H9 (cell line): ENCODE measurements at regions not wholly inside any gene's neighbourhood (a gene's known extent, or its start where the extent isn't known, plus 50 kb on each side); places are given as distances from the start of the nearest gene placed in this dataset.

Source experiments
- DNase-seq: peaks from one replicate; pipeline ENCODE4 v3.0.0-alpha.2; 2017
- H2AFZ ChIP-seq: one replicate; pipeline ENCODE4 v1.6.1; 2013; ENCODE audit warnings: mild to moderate bottlenecking, low read length, control low read depth, moderate library complexity
- H2AK5ac ChIP-seq: 2 replicates; pipeline ENCODE4 v1.6.1; 2013; ENCODE audit warnings: low read length, control low read depth, mixed read lengths; ENCODE audit not compliant: insufficient read length
- H2BK120ac ChIP-seq: one replicate; pipeline ENCODE4 v1.6.1; 2013; ENCODE audit warnings: low read depth, mild to moderate bottlenecking, low read length, control low read depth, inconsistent platforms; ENCODE audit not compliant: poor library complexity, severe bottlenecking
- H2BK12ac ChIP-seq: 2 replicates; pipeline ENCODE4 v1.6.1; 2013; ENCODE audit warnings: low read length, control low read depth, mixed read lengths, low read depth; ENCODE audit not compliant: insufficient read length
- H2BK15ac ChIP-seq: 2 replicates; pipeline ENCODE4 v1.6.1; 2013; ENCODE audit warnings: low read depth, low read length, control low read depth
- H2BK20ac ChIP-seq: one replicate; pipeline ENCODE4 v1.6.1; 2013; ENCODE audit warnings: low read depth, mild to moderate bottlenecking, low read length, control low read depth, inconsistent platforms; ENCODE audit not compliant: poor library complexity, severe bottlenecking
- H2BK5ac ChIP-seq: 2 replicates; pipeline ENCODE4 v1.6.1; 2013; ENCODE audit warnings: low read length, control low read depth, mixed read lengths; ENCODE audit not compliant: insufficient read length
- H3K14ac ChIP-seq: 2 replicates; pipeline ENCODE4 v1.6.1; 2013; ENCODE audit warnings: low read length, control low read depth; ENCODE audit not compliant: insufficient read depth
- H3K18ac ChIP-seq: 2 replicates; pipeline ENCODE4 v1.6.1; 2013; ENCODE audit warnings: low read depth, mild to moderate bottlenecking, mixed read lengths, low read length, control low read depth; ENCODE audit not compliant: insufficient read length
- H3K23ac ChIP-seq: 2 replicates; pipeline ENCODE4 v1.6.1; 2013; ENCODE audit warnings: low read length, control low read depth, mixed read lengths, low read depth; ENCODE audit not compliant: insufficient read length
- H3K23me2 ChIP-seq: 2 replicates; pipeline ENCODE4 v1.6.1; 2013; ENCODE audit warnings: low read depth, mild to moderate bottlenecking, mixed read lengths, low read length, control low read depth; ENCODE audit not compliant: insufficient read length, poor library complexity, severe bottlenecking
- H3K27ac ChIP-seq: 2 replicates; pipeline ENCODE4 v1.5.1; 2013; ENCODE audit warnings: low read length, control low read depth, mixed read lengths, low read depth; ENCODE audit not compliant: insufficient read length
- H3K27me3 ChIP-seq: 2 replicates; pipeline ENCODE4 v1.6.1; 2013; ENCODE audit warnings: low read length, control low read depth, inconsistent platforms; ENCODE audit not compliant: insufficient read depth
- H3K4ac ChIP-seq: 2 replicates; pipeline ENCODE4 v1.6.1; 2013; ENCODE audit warnings: low read depth, mild to moderate bottlenecking, control low read depth, inconsistent platforms, low read length, moderate library complexity
- H3K4me1 ChIP-seq: 2 replicates; pipeline ENCODE4 v1.6.1; 2013; ENCODE audit warnings: low read length, control low read depth, inconsistent platforms; ENCODE audit not compliant: insufficient read depth
- H3K4me2 ChIP-seq: 2 replicates; pipeline ENCODE4 v1.6.1; 2013; ENCODE audit warnings: low read length, control low read depth, mixed read lengths; ENCODE audit not compliant: insufficient read length, insufficient read depth
- H3K56ac ChIP-seq: 2 replicates; pipeline ENCODE4 v1.6.1; 2013; ENCODE audit warnings: low read depth, mild to moderate bottlenecking, mixed read lengths, low read length, control low read depth; ENCODE audit not compliant: insufficient read length
- H3K79me1 ChIP-seq: 2 replicates; pipeline ENCODE4 v1.6.1; 2013; ENCODE audit warnings: low read depth, mild to moderate bottlenecking, moderate library complexity, low read length, control low read depth, inconsistent platforms; ENCODE audit not compliant: insufficient read depth, poor library complexity, severe bottlenecking
- H3K79me2 ChIP-seq: 2 replicates; pipeline ENCODE4 v1.6.1; 2013; ENCODE audit warnings: low read length, control low read depth, inconsistent platforms; ENCODE audit not compliant: insufficient read depth
- H3K9ac ChIP-seq: 2 replicates; pipeline ENCODE4 v1.6.1; 2013; ENCODE audit warnings: low read length, control low read depth, mixed read lengths; ENCODE audit not compliant: insufficient read length; ENCODE audit errors: extremely low read depth
- H3K9me3 ChIP-seq: one replicate; pipeline ENCODE4 v1.6.1; 2013; ENCODE audit warnings: low read depth, low read length, inconsistent platforms; ENCODE audit not compliant: control insufficient read depth
- H3T11ph ChIP-seq: one replicate; pipeline ENCODE4 v1.6.1; 2013; ENCODE audit warnings: mild to moderate bottlenecking, low read length, control low read depth, inconsistent platforms
- H4K20me1 ChIP-seq: one replicate; pipeline ENCODE4 v1.6.1; 2013; ENCODE audit not compliant: control insufficient read depth, insufficient read length, insufficient read depth
- H4K5ac ChIP-seq: 2 replicates; pipeline ENCODE4 v1.6.1; 2013; ENCODE audit warnings: low read depth, mild to moderate bottlenecking, mixed read lengths, low read length, control low read depth; ENCODE audit not compliant: insufficient read length
- H4K8ac ChIP-seq: replicated peaks from 2 replicates; pipeline ENCODE4 v1.6.1; 2013; ENCODE audit warnings: low read length, control low read depth, mixed read lengths, low read depth; ENCODE audit not compliant: insufficient read length
- H4K91ac ChIP-seq: 2 replicates; pipeline ENCODE4 v1.6.1; 2013; ENCODE audit warnings: low read depth, mild to moderate bottlenecking, moderate library complexity, mixed read lengths, low read length, control low read depth; ENCODE audit not compliant: insufficient read length
- H3K27ac Mint-ChIP-seq, 3 experiments: 2 replicates in 2 of 3; 3 replicates in 1 of 3; pipeline ENCODE4 v1.8.0; 2020 to 2021; ENCODE audit warnings: mixed read lengths in 3 of 3, mild to moderate bottlenecking in 1 of 3, moderate library complexity in 1 of 3
- H3K27me3 Mint-ChIP-seq: 2 replicates; pipeline ENCODE4 v1.8.0; 2021; ENCODE audit warnings: low read depth, mild to moderate bottlenecking, moderate library complexity, mixed read lengths
- H3K36me3 Mint-ChIP-seq, 3 experiments: 2 replicates in 2 of 3; 3 replicates in 1 of 3; pipeline ENCODE4 v1.8.0; 2020 to 2021; ENCODE audit warnings: low read depth in 3 of 3, mixed read lengths in 3 of 3; ENCODE audit not compliant: insufficient read depth in 1 of 3
- H3K4me1 Mint-ChIP-seq, 2 experiments: 2 replicates each; pipeline ENCODE4 v1.8.0; 2020; ENCODE audit warnings: mixed read lengths in 2 of 2
- H3K4me3 Mint-ChIP-seq, 2 experiments: 2 replicates in 1 of 2; 3 replicates in 1 of 2; pipeline ENCODE4 v1.8.0; 2020 to 2021; ENCODE audit warnings: mild to moderate bottlenecking in 2 of 2, mixed read lengths in 2 of 2, moderate library complexity in 1 of 2
- H3K9me3 Mint-ChIP-seq, 2 experiments: 2 replicates in 1 of 2; 3 replicates in 1 of 2; pipeline ENCODE4 v1.8.0; 2020; ENCODE audit warnings: mild to moderate bottlenecking in 2 of 2, mixed read lengths in 2 of 2, moderate library complexity in 1 of 2
- CTCF ChIP-seq: fragments of 200-600 bp; sonication (generic); conservative IDR thresholded peaks from 3 replicates; pipeline ENCODE4 v1.8.0; 2021; ENCODE audit warnings: antibody characterized with exemption, mild to moderate bottlenecking

DNA sequence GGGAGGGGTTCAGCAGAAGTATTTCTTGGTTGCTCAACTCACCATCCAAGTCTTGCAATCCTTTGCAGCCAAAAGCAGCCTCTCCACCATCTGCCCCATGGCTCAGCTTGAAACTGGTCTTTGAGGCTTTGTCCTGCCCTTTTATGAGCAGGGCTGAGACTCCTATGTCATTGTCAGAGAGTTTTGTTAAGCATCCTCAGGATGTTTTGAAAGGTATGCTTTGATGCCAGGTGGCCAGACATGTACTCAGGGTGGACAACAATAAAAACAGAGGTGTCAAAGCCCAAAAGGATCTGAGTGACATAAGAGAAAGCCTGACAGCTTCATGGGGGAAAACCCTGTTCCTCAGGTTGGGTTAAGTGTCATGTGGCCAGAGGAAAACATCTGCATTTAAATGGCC is 310.5 kb downstream of the PRDM2 start:
- Histone ChIP-seq H4K8ac (no peak overlapping the region), H2BK5ac (no peak overlapping the region), H3K14ac (no peak overlapping the region), H3K79me2 (no peaks in the 10 kb centered on the region), H2AK5ac (no peak overlapping the region), H3K9me3 (no peaks in the 10 kb centered on the region), H4K5ac (no peak overlapping the region), H3K27me3 (no peaks in the 10 kb centered on the region), H3K79me1 (no peaks in the 10 kb centered on the region), H2BK20ac (no peak overlapping the region), H2BK12ac (no peak overlapping the region), H4K20me1 (no peaks in the 10 kb centered on the region), H3K23me2 (no peaks in the 10 kb centered on the region), H3K9ac (no peak overlapping the region), H3K4me2 (no peak overlapping the region), H2AFZ (no peak overlapping the region), H3K18ac (no peak overlapping the region), H3K56ac (no peak overlapping the region), H3T11ph (no peak overlapping the region), H2BK120ac (no peak overlapping the region), H3K4me1 (no peaks in the 10 kb centered on the region; the same call in 1 of the 2 replicates), H4K91ac (no peak overlapping the region), H3K23ac (no peak overlapping the region), H2BK15ac (no peak overlapping the region), H3K4ac (no peak overlapping the region), H3K27ac (no peak overlapping the region)
- Mint-ChIP-seq H3K4me1 (peaks cover 15 to 17% of the 10 kb centered on the region in 2 experiments), H3K27me3 (peaks cover 4% of the 10 kb centered on the region; the same call in 1 of the 2 replicates), H3K9me3 (peaks cover 8 to 11% of the 10 kb centered on the region in 2 experiments), H3K4me3 (no peak overlapping the region), H3K27ac (no peak overlapping the region), H3K36me3 (peaks cover 0 to 13% (median 2%) of the 10 kb centered on the region in 3 experiments; a peak in 3 of 7 replicates)
- TF ChIP-seq CTCF = no peak
- no peak for DNase-seq
